Stomach (tissue), 8 donors: ENCODE measurements at regions not wholly inside any gene's neighbourhood (a gene's known extent, or its start where the extent isn't known, plus 50 kb on each side); places are given as distances from the start of the nearest gene placed in this dataset.

ENCODE experiments used
- DNase-seq, 2 donors: peaks; one replicate each; pipeline versions ENCODE4 v3.0.0 to v3.0.0-alpha.2; 2013 to 2019
- H3K27ac ChIP-seq, 5 donors: fragments of 200-600 bp in 4 of 5; sonication (generic) in 4 of 5; one replicate each; pipeline ENCODE4 v1.5.1; 2013 to 2019; ENCODE audit warnings: mild to moderate bottlenecking in 1 of 5, moderate library complexity in 1 of 5
- H3K27me3 ChIP-seq, 3 donors: fragments of 200-600 bp; sonication (generic); one replicate each; pipeline ENCODE4 v1.5.1; 2017 to 2019; ENCODE audit warnings: mixed run types in 1 of 3
- H3K36me3 ChIP-seq, 4 donors: fragments of 200-600 bp; sonication (generic); 1 replicate in 3 of 4; 2 replicates in 1 of 4; pipeline ENCODE4 v1.5.1; 2016 to 2019
- H3K4me1 ChIP-seq, 4 donors: fragments of 200-600 bp; sonication (generic); one replicate each; pipeline ENCODE4 v1.5.1; 2016 to 2019
- H3K4me3 ChIP-seq, 4 donors: fragments of 200-600 bp; sonication (generic) in 3 of 4; one replicate each; pipeline ENCODE4 v1.5.1; 2016 to 2019; ENCODE audit warnings: mild to moderate bottlenecking in 1 of 4
- H3K9me3 ChIP-seq, 4 donors: fragments of 200-600 bp; sonication (generic); one replicate each; pipeline ENCODE4 v1.5.1; 2016 to 2019
- EP300 ChIP-seq: sonication (generic); formaldehyde crosslinking; IDR thresholded peaks from one replicate; pipeline ENCODE4 v1.6.1; 2017; ENCODE audit warnings: antibody characterized with exemption
- POLR2A ChIP-seq, 4 donors: fragments of 450-650 bp; IDR thresholded peaks; one replicate each; pipeline ENCODE4 v1.6.1; 2016; ENCODE audit warnings: antibody characterized with exemption in 4 of 4, control low read depth in 2 of 4, mild to moderate bottlenecking in 1 of 4, moderate library complexity in 1 of 4
- POLR2AphosphoS5 ChIP-seq, 3 donors: sonication (generic); formaldehyde crosslinking; IDR thresholded peaks; one replicate each; pipeline ENCODE4 v1.6.1; 2016; ENCODE audit warnings: antibody characterized with exemption in 3 of 3
- WGBS, 5 donors: extraction: QIAGEN DNeasy Blood & Tissue Kit in 3 of 5; methylation state at CpG; one replicate each; pipeline versions ENCODE4 v1.1.5 to v1.1.7; 2013 to 2018; 5-methylcytosine and 5-hydroxymethylcytosine counted together
- intact Hi-C: fragments of 100-400 bp; cut with DNase I; formaldehyde crosslinking; loops from one replicate; pipeline ENCODE4 v1.15.1; 2023; ENCODE audit warnings: low total_unique reads
- TF ChIP-seq, protein P1 (sequence below), 7 experiments: fragments of 450-650 bp in 4 of 7; fragments of 200-600 bp in 3 of 7; sonication (generic) in 3 of 7; IDR thresholded peaks; one replicate each; pipeline ENCODE4 v1.5.1; 2016 to 2019; ENCODE audit warnings: antibody characterized with exemption in 7 of 7, control low read depth in 2 of 7, mild to moderate bottlenecking in 1 of 7
- donor health status: healthy with polysubstance abuse.
- donor health status: Bipolar disorder and iron deficiency.
- donor health status: healthy.

DNA sequence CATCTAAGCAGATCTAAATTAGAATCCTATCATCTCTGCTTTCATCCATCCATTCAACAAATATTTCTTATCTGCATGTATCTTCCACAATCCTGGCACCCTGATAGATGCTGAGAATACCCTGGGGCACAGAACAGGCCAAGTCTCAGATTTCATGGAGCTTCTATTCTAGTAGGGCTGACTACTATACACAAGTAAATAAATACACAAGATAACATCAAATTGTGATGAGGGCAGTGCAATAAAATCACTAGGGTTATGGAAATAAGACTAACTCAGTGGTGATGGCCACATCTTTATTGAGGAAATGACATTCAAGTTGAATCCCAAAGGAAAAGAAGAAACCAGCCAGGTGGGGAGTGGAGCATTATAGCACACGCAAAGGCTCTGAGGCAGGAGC lies 138.4 kb upstream of the GLRA1 start:
- Histone ChIP-seq H3K27ac (no peak overlapping the region), H3K4me1 (no peaks in the 10 kb centered on the region), H3K36me3 (no peaks in the 10 kb centered on the region), H3K4me3 (no peak overlapping the region), H3K9me3 (no peaks in the 10 kb centered on the region), H3K27me3 (no peaks in the 10 kb centered on the region)
- intact Hi-C loops, result no loop called here
- WGBS, 5 donors, result 85 to 100% (median 93%) methylated on average over 1 of the region's 1 CpG
- TF ChIP-seq POLR2AphosphoS5 (IDR thresholded peaks at IDR 0.05) (no peak), POLR2A (IDR thresholded peaks at IDR 0.05) (no peak), EP300 (no peak)
- TF ChIP-seq, protein P1, sequence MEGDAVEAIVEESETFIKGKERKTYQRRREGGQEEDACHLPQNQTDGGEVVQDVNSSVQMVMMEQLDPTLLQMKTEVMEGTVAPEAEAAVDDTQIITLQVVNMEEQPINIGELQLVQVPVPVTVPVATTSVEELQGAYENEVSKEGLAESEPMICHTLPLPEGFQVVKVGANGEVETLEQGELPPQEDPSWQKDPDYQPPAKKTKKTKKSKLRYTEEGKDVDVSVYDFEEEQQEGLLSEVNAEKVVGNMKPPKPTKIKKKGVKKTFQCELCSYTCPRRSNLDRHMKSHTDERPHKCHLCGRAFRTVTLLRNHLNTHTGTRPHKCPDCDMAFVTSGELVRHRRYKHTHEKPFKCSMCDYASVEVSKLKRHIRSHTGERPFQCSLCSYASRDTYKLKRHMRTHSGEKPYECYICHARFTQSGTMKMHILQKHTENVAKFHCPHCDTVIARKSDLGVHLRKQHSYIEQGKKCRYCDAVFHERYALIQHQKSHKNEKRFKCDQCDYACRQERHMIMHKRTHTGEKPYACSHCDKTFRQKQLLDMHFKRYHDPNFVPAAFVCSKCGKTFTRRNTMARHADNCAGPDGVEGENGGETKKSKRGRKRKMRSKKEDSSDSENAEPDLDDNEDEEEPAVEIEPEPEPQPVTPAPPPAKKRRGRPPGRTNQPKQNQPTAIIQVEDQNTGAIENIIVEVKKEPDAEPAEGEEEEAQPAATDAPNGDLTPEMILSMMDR (IDR thresholded peaks at IDR 0.05), result no peak
- no peak for DNase-seq

DNA sequence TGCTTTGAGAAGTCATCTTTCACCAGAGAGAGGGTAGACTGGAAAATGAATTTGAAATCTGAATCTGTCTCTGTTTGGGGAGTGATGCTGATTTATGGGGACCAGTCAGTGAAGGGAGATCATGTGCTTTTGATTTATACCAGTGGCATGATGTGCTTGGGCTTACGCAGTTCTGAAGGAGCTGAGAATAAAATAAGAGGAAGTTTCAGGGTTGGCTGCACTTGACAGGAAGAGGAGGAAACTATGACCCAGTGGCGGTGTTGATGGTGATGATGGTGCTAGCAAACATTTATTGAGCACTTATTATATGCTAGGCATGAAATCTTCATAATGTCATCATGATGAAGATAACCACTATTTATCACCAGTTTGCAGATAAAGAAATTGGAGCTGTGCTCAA lies 136.4 kb upstream of the GLRA1 start:
- DNase-seq, result no peak
- no peaks in the 10 kb centered on the region for H3K27me3 ChIP-seq
- no peaks in the 10 kb centered on the region for H3K9me3 ChIP-seq
- H3K4me1 ChIP-seq, result no peaks in the 10 kb centered on the region
- H3K4me3 ChIP-seq, result no peak overlapping the region
- no peaks in the 10 kb centered on the region for H3K36me3 ChIP-seq
- intact Hi-C loops, result no loop called here
- WGBS, 5 donors, result 65 to 87% (median 83%) methylated on average over 2 of the region's 2 CpGs
- no peak overlapping the region for H3K27ac ChIP-seq
- no peak for TF ChIP-seq POLR2AphosphoS5 (IDR thresholded peaks at IDR 0.05)
- TF ChIP-seq POLR2A (IDR thresholded peaks at IDR 0.05), result no peak
- TF ChIP-seq, protein P1 (IDR thresholded peaks at IDR 0.05), result no peak
- TF ChIP-seq EP300, result no peak

DNA sequence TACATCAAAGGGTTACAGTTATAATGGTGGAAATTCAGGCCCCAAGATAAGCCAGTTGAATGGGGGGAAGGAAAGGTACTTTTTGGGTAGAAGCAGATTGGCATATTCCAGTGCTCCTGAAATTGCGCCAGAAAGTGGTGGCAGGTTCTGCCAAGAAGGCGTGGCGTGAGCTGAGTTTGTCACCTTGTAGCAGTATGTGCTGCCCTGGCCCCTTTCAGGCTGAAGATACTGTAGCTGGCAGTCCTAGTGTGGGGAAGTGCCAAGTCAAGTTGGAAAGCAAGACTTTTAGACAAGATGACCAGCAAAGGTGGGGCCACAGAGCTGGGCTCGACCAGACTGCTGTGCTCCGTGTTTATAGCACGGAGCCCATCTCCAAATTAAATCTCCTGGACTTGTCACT lies 133.6 kb upstream of the GLRA1 start:
- H3K36me3 ChIP-seq, result no peaks in the 10 kb centered on the region
- no peak overlapping the region for H3K27ac ChIP-seq
- WGBS, 5 donors, result 77 to 92% (median 78%) methylated on average over 6 of the region's 6 CpGs
- H3K9me3 ChIP-seq, result no peaks in the 10 kb centered on the region
- H3K4me1 ChIP-seq, result no peaks in the 10 kb centered on the region
- TF ChIP-seq POLR2AphosphoS5 (IDR thresholded peaks at IDR 0.05), result no peak
- TF ChIP-seq, protein P1 (IDR thresholded peaks at IDR 0.05), result no peak
- no peak for TF ChIP-seq EP300
- no peak for TF ChIP-seq POLR2A (IDR thresholded peaks at IDR 0.05)
- DNase-seq, result no peak
- intact Hi-C loops, result no loop called here
- H3K4me3 ChIP-seq, result no peak overlapping the region
- no peaks in the 10 kb centered on the region for H3K27me3 ChIP-seq

DNA sequence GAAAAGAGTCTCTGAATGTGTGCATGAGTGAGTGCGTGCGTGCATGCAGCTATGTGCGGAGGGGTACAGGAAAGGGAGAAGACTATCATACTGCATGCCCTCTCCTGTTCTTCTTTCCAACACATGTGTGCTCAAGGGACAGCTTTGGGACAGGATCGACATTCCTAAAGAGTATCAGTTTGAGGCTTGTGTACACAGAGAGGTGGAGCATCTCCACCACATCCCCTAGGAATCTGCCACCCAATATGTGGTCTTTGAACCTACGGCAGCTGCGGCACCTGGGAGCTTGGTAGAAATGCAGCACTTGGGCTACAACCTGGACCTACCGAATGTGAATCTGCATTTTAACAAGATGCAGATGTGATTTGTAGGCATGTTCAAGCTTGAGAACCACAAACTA lies 132.3 kb upstream of the GLRA1 start:
- Histone ChIP-seq H3K9me3 (peaks cover 0 to 10% (median 2%) of the 10 kb centered on the region in 4 donors), H3K36me3 (no peaks in the 10 kb centered on the region), H3K27me3 (no peaks in the 10 kb centered on the region), H3K4me3 (no peak overlapping the region), H3K27ac (no peak overlapping the region), H3K4me1 (no peaks in the 10 kb centered on the region)
- 75 to 82% (median 76%) methylated on average over 7 of the region's 7 CpGs for WGBS, 5 donors
- intact Hi-C loops, result no loop called here
- TF ChIP-seq POLR2AphosphoS5 (IDR thresholded peaks at IDR 0.05) (no peak), EP300 (no peak), POLR2A (IDR thresholded peaks at IDR 0.05) (no peak)
- TF ChIP-seq, protein P1 (IDR thresholded peaks at IDR 0.05), result no peak
- DNase-seq, result no peak
